Thoracic aorta (tissue), 2 donors: ENCODE measurements at regions not wholly inside any gene's neighbourhood (a gene's known extent, or its start where the extent isn't known, plus 50 kb on each side); places are given as distances from the start of the nearest gene placed in this dataset.

ENCODE experiments used
- ATAC-seq: fragments of 150-250 bp; one replicate; pipeline ENCODE4 v1.8.0; 2017; ENCODE audit warnings: low read depth; ENCODE audit not compliant: insufficient number of reproducible peaks, low FRiP score
- DNase-seq: peaks from one replicate; pipeline ENCODE4 v3.0.0-alpha.2; 2020; ENCODE audit warnings: low spot score
- H3K27ac ChIP-seq, 2 donors: fragments of 200-600 bp; sonication (generic); 1 replicate in 1 of 2; 2 replicates in 1 of 2; pipeline ENCODE4 v1.5.1; 2016; ENCODE audit warnings: mild to moderate bottlenecking in 2 of 2, moderate library complexity in 2 of 2
- H3K27me3 ChIP-seq: fragments of 200-600 bp; sonication (generic); replicated peaks from 2 replicates; pipeline ENCODE4 v1.6.0; 2016; ENCODE audit warnings: mild to moderate bottlenecking; ENCODE audit not compliant: insufficient read depth
- H3K36me3 ChIP-seq: fragments of 200-600 bp; sonication (generic); one replicate; pipeline ENCODE4 v1.5.1; 2016
- H3K4me1 ChIP-seq, 2 donors: fragments of 200-600 bp; sonication (generic); 1 replicate in 1 of 2; 2 replicates in 1 of 2; pipeline versions ENCODE4 v1.5.1 to v1.6.0; 2016; ENCODE audit warnings: low read depth in 2 of 2, mild to moderate bottlenecking in 1 of 2; ENCODE audit not compliant: control insufficient read depth in 1 of 2
- H3K4me3 ChIP-seq: fragments of 200-600 bp; sonication (generic); 2 replicates; pipeline ENCODE4 v1.5.1; 2016; ENCODE audit warnings: mild to moderate bottlenecking
- H3K9me3 ChIP-seq: fragments of 200-600 bp; sonication (generic); 2 replicates; pipeline ENCODE4 v1.5.1; 2016
- CTCF ChIP-seq: fragments of 200-600 bp; sonication (generic); IDR thresholded peaks from one replicate; pipeline ENCODE4 v1.5.1; 2019; ENCODE audit warnings: antibody characterized with exemption

DNA sequence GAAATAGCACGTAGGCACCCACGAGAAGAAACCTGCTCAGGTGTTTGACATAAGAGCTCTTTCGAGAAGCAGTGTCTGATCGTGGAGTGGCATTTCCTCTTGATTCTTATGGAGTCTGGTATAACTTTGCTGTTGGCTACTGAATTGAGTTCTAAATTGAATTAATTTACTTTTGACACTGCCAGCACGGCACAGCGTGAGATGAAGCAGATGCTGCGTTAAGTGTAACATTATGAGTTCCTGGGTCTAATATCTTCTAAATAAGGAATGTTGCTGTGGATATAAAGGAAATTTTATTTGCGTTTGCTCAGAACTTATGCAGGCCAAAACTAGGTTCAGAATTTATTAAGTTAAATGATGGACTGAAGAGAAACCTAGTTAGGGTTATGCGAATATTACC lies 919.9 kb downstream of the TUSC7 start:
- Histone ChIP-seq H3K27ac (no peak overlapping the region), H3K4me1 (peaks cover 7 to 16% of the 10 kb centered on the region in 2 donors), H3K4me3 (no peak overlapping the region), H3K9me3 (no peaks in the 10 kb centered on the region), H3K27me3 (no peaks in the 10 kb centered on the region), H3K36me3 (no peaks in the 10 kb centered on the region)
- no peak for TF ChIP-seq CTCF
- ATAC-seq = no peak
- no peak for DNase-seq

- no peaks in the 10 kb centered on the region for H3K27me3 ChIP-seq
- no peak overlapping the region for H3K4me3 ChIP-seq
- peaks cover 7 to 16% of the 10 kb centered on the region in 2 donors for H3K4me1 ChIP-seq
- no peaks in the 10 kb centered on the region for H3K36me3 ChIP-seq
- no peak for TF ChIP-seq CTCF
- no peaks in the 10 kb centered on the region for H3K9me3 ChIP-seq
- no peak for ATAC-seq
- H3K27ac ChIP-seq = no peak overlapping the region
- DNase-seq = no peak
These were observed 920.9 kb downstream of the TUSC7 start for GRCh38 chr3:117630469-117630868.

- no peak overlapping the region for H3K4me3 ChIP-seq
- TF ChIP-seq CTCF = no peak
- no peaks in the 10 kb centered on the region for H3K9me3 ChIP-seq
- DNase-seq (no peak), ATAC-seq (no peak)
- H3K27me3 ChIP-seq = no peaks in the 10 kb centered on the region
- H3K27ac ChIP-seq = no peak overlapping the region
- H3K4me1 ChIP-seq = peaks cover 7 to 16% of the 10 kb centered on the region in 2 donors
- no peaks in the 10 kb centered on the region for H3K36me3 ChIP-seq
These were observed 921.3 kb downstream of the TUSC7 start for GRCh38 chr3:117630885-117631284.

DNA sequence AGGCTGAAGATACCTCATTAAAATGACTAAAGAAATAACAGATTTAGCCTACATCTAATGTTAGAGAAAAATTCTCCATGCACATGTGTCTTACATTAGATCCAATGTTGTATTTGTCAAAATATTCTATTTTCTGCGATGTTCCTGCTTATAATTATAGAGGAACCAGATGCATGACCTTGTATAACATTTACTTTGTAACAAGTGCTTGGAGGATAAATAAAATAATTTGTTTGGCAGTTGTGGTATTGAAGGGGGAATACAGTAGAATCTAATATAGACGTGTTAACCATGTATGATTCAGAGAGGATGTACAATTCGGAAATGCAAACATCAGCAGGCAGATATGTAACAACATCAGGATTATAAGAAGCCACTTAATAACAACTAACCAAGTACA lies 922.2 kb downstream of the TUSC7 start:
- Histone ChIP-seq H3K4me1 (peaks cover 7 to 16% of the 10 kb centered on the region in 2 donors), H3K27ac (no peak overlapping the region), H3K27me3 (no peaks in the 10 kb centered on the region), H3K36me3 (no peaks in the 10 kb centered on the region), H3K4me3 (no peak overlapping the region), H3K9me3 (no peaks in the 10 kb centered on the region)
- ATAC-seq = no peak
- no peak for DNase-seq
- TF ChIP-seq CTCF = no peak

GRCh38 chr3:117632191-117632590 lies 922.6 kb downstream of the TUSC7 start:
- H3K4me3 ChIP-seq = no peak overlapping the region
- H3K27ac ChIP-seq = no peak overlapping the region
- H3K27me3 ChIP-seq = no peaks in the 10 kb centered on the region
- TF ChIP-seq CTCF = no peak
- peaks cover 7 to 16% of the 10 kb centered on the region in 2 donors for H3K4me1 ChIP-seq
- DNase-seq (no peak), ATAC-seq (no peak)
- H3K36me3 ChIP-seq = no peaks in the 10 kb centered on the region
- no peaks in the 10 kb centered on the region for H3K9me3 ChIP-seq
